RWPE2 (cell line): ENCODE measurements at regions not wholly inside any gene's neighbourhood (a gene's known extent, or its start where the extent isn't known, plus 50 kb on each side); places are given as distances from the start of the nearest gene placed in this dataset.

ENCODE experiments used
- ATAC-seq: fragments of 200-7000 bp; cut with Tn5 transposase; 3 replicates; pipeline ENCODE4 v1.9.1; 2021; ENCODE audit warnings: low read depth
- DNase-seq: peaks from one replicate; pipeline ENCODE4 v3.0.0-alpha.2; 2020; ENCODE audit warnings: low spot score
- H3K27ac ChIP-seq: fragments of 450-650 bp; 2 replicates; pipeline ENCODE4 v1.5.1; 2017; ENCODE audit warnings: mild to moderate bottlenecking; ENCODE audit not compliant: poor library complexity, severe bottlenecking
- H3K27me3 ChIP-seq: fragments of 250-450 bp; sonication (Bioruptor Pico); 2 replicates; pipeline ENCODE4 v1.5.1; 2021; ENCODE audit warnings: mild to moderate bottlenecking, moderate library complexity; ENCODE audit not compliant: insufficient read depth, poor library complexity, severe bottlenecking
- H3K36me3 ChIP-seq: fragments of 250-450 bp; sonication (Bioruptor Pico); 2 replicates; pipeline ENCODE4 v1.5.1; 2020; ENCODE audit warnings: low read depth, mild to moderate bottlenecking, moderate library complexity
- H3K4me1 ChIP-seq: fragments of 250-450 bp; sonication (Bioruptor Pico); 2 replicates; pipeline ENCODE4 v1.5.1; 2021; ENCODE audit warnings: mild to moderate bottlenecking, moderate library complexity; ENCODE audit not compliant: insufficient read depth, poor library complexity, severe bottlenecking
- H3K4me3 ChIP-seq: fragments of 250-450 bp; sonication (Bioruptor Pico); 2 replicates; pipeline ENCODE4 v1.5.1; 2021; ENCODE audit warnings: mild to moderate bottlenecking, moderate library complexity; ENCODE audit not compliant: severe bottlenecking
- H3K9me3 ChIP-seq: fragments of 250-450 bp; sonication (Bioruptor Pico); 2 replicates; pipeline ENCODE4 v1.5.1; 2021; ENCODE audit warnings: mild to moderate bottlenecking, moderate library complexity; ENCODE audit not compliant: severe bottlenecking
- CTCF ChIP-seq: fragments of 450-650 bp; IDR thresholded peaks from one replicate; pipeline ENCODE4 v1.5.1; 2017; ENCODE audit warnings: mild to moderate bottlenecking, moderate library complexity; ENCODE audit not compliant: poor library complexity, severe bottlenecking

GRCh38 chr18:23317975-23318675 lies 135.0 kb upstream of the RIOK3 start:
- Histone ChIP-seq H3K27me3 (no peaks in the 10 kb centered on the region), H3K4me1 (peaks cover 12% of the 10 kb centered on the region), H3K27ac (peak overlapping the region; percentile 23), H3K36me3 (no peaks in the 10 kb centered on the region; the same call in 1 of the 2 replicates), H3K4me3 (no peak overlapping the region), H3K9me3 (no peaks in the 10 kb centered on the region)
- ATAC-seq = peak; percentile 81
- no peak for TF ChIP-seq CTCF
- no peak for DNase-seq

- Histone ChIP-seq H3K4me1 (peaks cover 12% of the 10 kb centered on the region), H3K27me3 (no peaks in the 10 kb centered on the region), H3K27ac (no peak overlapping the region), H3K4me3 (no peak overlapping the region), H3K9me3 (no peaks in the 10 kb centered on the region), H3K36me3 (no peaks in the 10 kb centered on the region; the same call in 1 of the 2 replicates)
- DNase-seq (no peak), ATAC-seq (no peak)
- TF ChIP-seq CTCF = no peak
Observed at GRCh38 chr18:23320709-23321236, 132.3 kb upstream of the RIOK3 start.

GRCh38 chr18:23321996-23322395 lies 131.1 kb upstream of the RIOK3 start:
- no peak for TF ChIP-seq CTCF
- ATAC-seq = no peak
- H3K4me3 ChIP-seq = no peak overlapping the region
- no peak for DNase-seq
- H3K9me3 ChIP-seq = no peaks in the 10 kb centered on the region
- H3K4me1 ChIP-seq = peaks cover 12% of the 10 kb centered on the region
- H3K36me3 ChIP-seq = no peaks in the 10 kb centered on the region; the same call in 1 of the 2 replicates
- no peaks in the 10 kb centered on the region for H3K27me3 ChIP-seq
- no peak overlapping the region for H3K27ac ChIP-seq

GRCh38 chr18:23324056-23324811 lies 128.9 kb upstream of the RIOK3 start:
- no peaks in the 10 kb centered on the region; the same call in 1 of the 2 replicates for H3K36me3 ChIP-seq
- no peak overlapping the region for H3K27ac ChIP-seq

More at GRCh38 chr18:23324056-23324811, 128.9 kb upstream of the RIOK3 start:
- H3K4me1 ChIP-seq = no peaks in the 10 kb centered on the region
- H3K9me3 ChIP-seq = no peaks in the 10 kb centered on the region
- no peak overlapping the region for H3K4me3 ChIP-seq
- TF ChIP-seq CTCF = no peak
- no peak for ATAC-seq
- no peaks in the 10 kb centered on the region for H3K27me3 ChIP-seq
- no peak for DNase-seq
